GM19035 (cell line): ENCODE measurements at regions not wholly inside any gene's neighbourhood (a gene's known extent, or its start where the extent isn't known, plus 50 kb on each side); places are given as distances from the start of the nearest gene placed in this dataset.
A peak's percentile ranks its signal among the peaks of the same experiment; 100 is the strongest.
"Not testable (repeated sequence)": the region's sequence is repeated elsewhere in the genome, so short reads cannot be mapped to it uniquely, and the experiment has no call there.

Source experiments
- ATAC-seq: cut with Tn5 transposase; IDR thresholded peaks from one replicate; pipeline ENCODE4 v1.9.1; 2021; ENCODE audit not compliant: unreplicated experiment

- ATAC-seq: no peak
Measured at GRCh38 chr2:142290931-142291330, 160.1 kb upstream of the LRP1B start.

DNA sequence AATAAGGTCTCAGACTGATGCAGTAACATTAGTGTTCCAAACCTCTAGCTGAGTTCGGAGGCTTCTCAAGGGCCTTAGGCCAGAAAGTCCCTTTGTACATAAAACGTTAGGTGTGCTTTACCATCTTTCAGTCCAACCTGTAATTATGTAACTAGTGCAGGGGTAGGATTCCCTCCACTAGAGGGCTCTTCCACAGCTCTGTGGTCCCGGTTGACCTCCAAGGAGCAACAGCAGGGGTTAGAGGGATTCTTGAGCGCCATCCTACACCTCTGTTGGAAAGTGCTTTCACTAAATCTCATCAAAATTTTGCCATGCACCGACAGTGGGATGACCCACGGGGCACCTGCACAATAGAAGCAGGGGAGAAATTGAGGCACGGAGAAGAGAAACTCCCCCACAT is 155.8 kb upstream of the LRP1B start:
- ATAC-seq: peak; percentile 73

- ATAC-seq: no peak
Measured at GRCh38 chr2:142285480-142285879, 154.7 kb upstream of the LRP1B start.

GRCh38 chr2:142284336-142284735 is 153.5 kb upstream of the LRP1B start:
- not testable (repeated sequence) for ATAC-seq

DNA sequence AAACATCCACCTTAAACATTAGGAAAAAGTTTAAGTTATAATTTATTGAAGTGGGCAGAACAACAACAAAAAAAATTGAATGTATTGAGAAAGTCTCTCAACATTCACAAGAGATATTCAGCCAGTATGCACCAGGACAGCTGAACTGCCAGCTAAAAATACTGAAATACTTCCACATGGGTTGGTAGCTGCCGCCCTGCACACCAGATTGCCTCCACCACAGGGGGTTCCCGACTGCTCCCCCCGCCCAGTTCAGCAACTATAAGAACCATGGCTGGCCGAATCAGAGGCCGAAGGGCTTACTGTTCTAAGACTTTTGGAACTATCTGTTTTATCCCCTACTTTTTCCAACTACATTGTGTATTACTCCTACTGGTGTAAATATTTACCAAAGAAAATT is 150.0 kb upstream of the LRP1B start:
- ATAC-seq: no peak

- ATAC-seq: no peak
Measured at GRCh38 chr2:142270990-142271389, 140.2 kb upstream of the LRP1B start.

GRCh38 chr2:142270291-142270690 is 139.5 kb upstream of the LRP1B start:
- ATAC-seq: no peak

DNA sequence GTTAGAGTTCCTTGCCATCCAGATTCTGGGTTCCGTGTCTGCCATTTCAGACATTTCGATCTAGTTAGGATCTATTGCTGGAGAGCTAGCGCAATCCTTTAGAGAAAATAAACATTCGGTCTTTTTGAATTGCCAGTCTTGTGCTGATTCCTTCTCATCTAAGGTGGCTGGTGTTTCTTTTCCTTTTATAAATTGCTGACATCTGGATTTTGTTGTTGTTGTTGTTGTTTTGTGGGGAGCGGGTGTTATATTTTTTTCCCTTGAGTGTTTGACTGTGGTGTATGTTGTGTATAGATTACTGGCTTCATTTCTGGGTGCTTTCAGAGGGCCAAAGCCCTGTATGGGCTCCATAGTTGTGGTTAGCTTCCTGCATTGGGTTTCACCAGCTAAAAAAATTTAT is 128.5 kb upstream of the LRP1B start:
- ATAC-seq: no peak

- ATAC-seq: no peak
Measured at GRCh38 chr2:142254031-142254430, 123.2 kb upstream of the LRP1B start.

GRCh38 chr2:142241016-142241415 is 110.2 kb upstream of the LRP1B start:
- ATAC-seq: no peak

- no peak for ATAC-seq
Measured at GRCh38 chr2:142236181-142236580, 105.4 kb upstream of the LRP1B start.

DNA sequence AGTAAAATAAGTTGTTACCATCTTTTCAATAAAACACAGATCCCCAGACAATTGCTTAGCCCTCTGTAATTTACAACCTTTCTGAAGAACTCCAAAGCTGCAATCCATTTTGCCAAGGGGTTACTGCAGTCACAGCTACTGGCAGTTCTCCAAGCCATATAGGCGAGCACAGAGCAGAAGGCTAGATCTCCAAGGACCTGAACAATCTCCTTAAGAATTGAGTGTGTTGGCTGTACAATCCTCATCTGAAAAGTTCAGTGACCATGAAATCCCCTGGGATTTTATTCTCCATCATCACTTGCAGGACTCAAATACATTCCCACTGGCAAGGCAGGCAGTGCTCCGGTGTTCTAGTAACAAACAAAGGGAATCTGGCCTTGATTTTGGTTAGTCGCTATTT is 103.9 kb upstream of the LRP1B start:
- no peak for ATAC-seq

GRCh38 chr2:142223309-142223708 is 92.5 kb upstream of the LRP1B start:
- no peak for ATAC-seq

GRCh38 chr2:142222715-142223114 is 91.9 kb upstream of the LRP1B start:
- no peak for ATAC-seq

- no peak for ATAC-seq
Measured at GRCh38 chr2:142220901-142221300, 90.1 kb upstream of the LRP1B start.

GRCh38 chr2:142220239-142220638 is 89.4 kb upstream of the LRP1B start:
- ATAC-seq: no peak

DNA sequence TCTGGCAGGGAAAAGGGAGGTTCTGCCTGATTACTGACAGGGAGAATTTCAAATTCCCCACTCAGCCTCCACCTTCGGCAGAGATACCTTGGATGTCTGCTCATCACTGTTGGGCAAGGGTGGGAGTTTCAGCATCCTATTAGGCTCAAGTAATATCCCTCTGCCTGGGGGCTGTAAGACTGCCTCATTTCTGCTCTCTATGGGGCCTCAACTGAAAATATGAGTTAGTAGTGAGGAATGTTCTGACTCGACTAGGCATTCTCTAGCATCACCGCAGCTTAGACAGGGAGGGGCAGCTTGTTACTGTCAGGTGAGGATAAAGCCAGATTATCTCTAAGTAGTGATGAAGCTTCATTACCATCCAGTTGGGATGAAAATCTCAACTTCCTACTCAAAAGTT is 87.7 kb upstream of the LRP1B start:
- no peak for ATAC-seq

DNA sequence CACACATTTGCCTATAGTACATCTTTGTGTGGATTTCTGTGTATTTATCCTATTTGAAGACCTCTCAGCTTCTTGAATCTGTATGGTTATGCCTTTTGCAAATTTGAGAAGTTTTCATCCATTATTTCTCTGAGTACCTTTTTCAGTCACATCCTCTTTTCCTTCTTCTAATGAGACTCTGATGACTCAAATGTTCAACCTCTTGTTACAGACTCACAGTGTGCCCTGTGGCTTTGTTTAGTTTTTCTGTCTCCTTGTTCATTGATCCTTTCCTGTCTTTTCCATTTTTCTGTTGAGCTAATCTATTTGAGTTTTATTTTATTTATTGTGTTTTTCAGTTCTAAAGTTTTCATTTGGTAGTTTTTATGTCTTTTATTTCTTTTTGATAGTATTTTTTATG is 87.0 kb upstream of the LRP1B start:
- ATAC-seq: no peak

- no peak for ATAC-seq
Measured at GRCh38 chr2:142200062-142200461, 69.2 kb upstream of the LRP1B start.

- no peak for ATAC-seq
Measured at GRCh38 chr2:142199073-142199472, 68.3 kb upstream of the LRP1B start.

- ATAC-seq: no peak
Measured at GRCh38 chr2:142190805-142191204, 60.0 kb upstream of the LRP1B start.

DNA sequence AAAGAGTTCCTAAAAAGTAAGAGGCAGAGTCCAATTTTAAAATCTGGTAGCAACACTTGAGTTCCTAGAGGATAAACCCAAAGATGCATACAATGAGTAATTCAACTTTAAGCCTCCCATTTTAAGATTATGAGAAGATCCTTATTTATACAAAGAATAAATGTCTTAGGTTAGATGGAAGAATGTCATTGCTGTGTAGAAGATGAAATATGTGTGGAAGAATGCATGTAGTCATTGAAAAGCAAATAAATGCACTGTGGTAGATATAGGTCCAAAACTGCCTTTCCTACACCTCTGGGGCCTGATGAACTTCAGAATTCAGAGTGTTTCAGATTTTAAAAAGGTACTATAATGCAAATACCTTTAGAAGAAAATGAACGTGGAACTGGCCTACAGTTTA is 58.7 kb upstream of the LRP1B start:
- ATAC-seq: no peak

- no peak for ATAC-seq
Measured at GRCh38 chr2:142188562-142188961, 57.7 kb upstream of the LRP1B start.
